SK-N-MC (cell line): ENCODE measurements at regions not wholly inside any gene's neighbourhood (a gene's known extent, or its start where the extent isn't known, plus 50 kb on each side); places are given as distances from the start of the nearest gene placed in this dataset.

Experiments
- EZH2 ChIP-seq: fragments of 200-600 bp; sonication (generic); IDR thresholded peaks from one replicate; pipeline ENCODE4 v1.6.1; 2017; ENCODE audit warnings: antibody characterized with exemption
- FOXP2 ChIP-seq: optimal IDR thresholded peaks from 2 replicates; pipeline ENCODE3; 2011; ENCODE audit warnings: mild to moderate bottlenecking, moderate library complexity; ENCODE audit not compliant: insufficient read depth; ENCODE audit errors: extremely low read length, control extremely low read depth
- POLR2AphosphoS5 ChIP-seq: IDR thresholded peaks from 2 replicates; pipeline ENCODE4 v1.6.1; 2012; ENCODE audit warnings: mild to moderate bottlenecking, low read depth, low read length, borderline replicate concordance

DNA sequence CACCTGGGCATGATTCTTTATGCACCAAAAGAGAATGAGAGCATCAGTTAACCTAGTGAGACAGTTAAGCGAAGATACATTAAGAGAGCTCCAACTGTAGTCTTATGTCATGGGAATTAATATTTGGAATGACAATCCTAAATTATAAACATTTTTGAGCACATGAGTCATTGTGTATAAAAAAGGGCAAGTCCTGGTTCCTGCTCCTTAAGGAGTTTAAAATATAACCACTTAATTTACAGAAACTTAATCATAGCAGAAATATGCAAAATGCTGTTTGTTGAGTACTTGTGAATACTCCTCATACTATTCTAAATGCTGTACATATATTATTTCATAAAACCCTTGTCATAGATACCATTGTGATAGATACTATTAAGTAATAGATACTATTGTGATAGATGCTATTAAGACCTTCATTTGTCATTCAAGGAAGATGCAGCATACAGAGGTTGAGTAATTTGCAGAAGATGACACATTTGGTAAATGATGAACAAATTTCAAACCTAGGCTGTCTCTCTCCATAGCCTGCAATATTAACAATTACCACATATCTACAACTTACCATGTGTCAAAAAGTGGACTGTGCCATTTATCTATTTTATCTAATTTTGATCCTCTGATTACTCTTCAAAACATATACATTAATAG is 301.0 kb downstream of the TBC1D4 start:
- TF ChIP-seq EZH2 (no peak), POLR2AphosphoS5 (no peak), FOXP2 (no peak)
